HepG2 (cell line): ENCODE measurements at regions not wholly inside any gene's neighbourhood (a gene's known extent, or its start where the extent isn't known, plus 50 kb on each side); places are given as distances from the start of the nearest gene placed in this dataset.

Experiments
- ATAC-seq: fragments of 200-7000 bp; cut with Tn5 transposase; 3 replicates; pipeline ENCODE4 v1.9.1; 2020; ENCODE audit warnings: mild to moderate bottlenecking, moderate library complexity
- BruUV-seq: library from RNA; stranded (reverse); fragments of 400-500 nt; replicated peaks from 2 replicates; lab custom pipeline; 2021; lab: Mats Ljungman, UMichigan
- CTCF ChIA-PET: fragments of 300-600 bp; formaldehyde crosslinking; extraction: SDS; loops from one replicate; lab custom pipeline; 2021; ENCODE audit warnings: low total read pairs, inconsistent platforms, low intra/inter-chr PET ratio; lab: Yijun Ruan, JAX
- POLR2A ChIA-PET: fragments of 350-600 bp; sonication (Branson Sonifier 250); formaldehyde crosslinking; loops from one replicate; lab custom pipeline; 2020; ENCODE audit warnings: antibody characterized with exemption, inconsistent platforms; lab: Yijun Ruan, JAX
- DNase-seq: peaks from one replicate; pipeline ENCODE4 v3.0.0-alpha.2; 2015; ENCODE audit warnings: low spot score
- FAIRE-seq: peaks from 3 replicates; lab custom pipeline; 2011; peaks lifted over from hg19 to GRCh38; lab: Jason Lieb, UNC
- H2AFZ ChIP-seq: one replicate; pipeline ENCODE4 v1.6.1; 2011; ENCODE audit warnings: low read length, inconsistent platforms
- H3K27ac ChIP-seq: fragments of 300-600 bp; 3 replicates; pipeline ENCODE4 v1.8.0; 2011; ENCODE audit warnings: mixed run types, mild to moderate bottlenecking, mixed read lengths, low read length, inconsistent platforms; ENCODE audit not compliant: insufficient read depth; ENCODE audit errors: extremely low read length
- H3K27me3 ChIP-seq, 2 experiments: fragments of 200-600 bp in 1 of 2; 2 replicates in 1 of 2; 3 replicates in 1 of 2; pipeline versions ENCODE4 v1.6.0 to v1.8.0; 2011; ENCODE audit warnings: low read length in 2 of 2, mild to moderate bottlenecking in 2 of 2, moderate library complexity in 2 of 2, inconsistent platforms in 1 of 2; ENCODE audit not compliant: insufficient read depth in 2 of 2, control insufficient read depth in 1 of 2
- H3K36me3 ChIP-seq, 2 experiments: fragments of 200-600 bp in 1 of 2; replicated peaks in 1 of 2; 2 replicates in 1 of 2; 3 replicates in 1 of 2; pipeline versions ENCODE4 v1.5.1 to v1.8.0; 2011; ENCODE audit warnings: low read length in 2 of 2, inconsistent platforms in 1 of 2; ENCODE audit not compliant: insufficient read depth in 2 of 2, control insufficient read depth in 1 of 2
- H3K4me1 ChIP-seq: 2 replicates; pipeline ENCODE4 v1.5.1; 2012; ENCODE audit warnings: low read length, inconsistent platforms; ENCODE audit not compliant: insufficient read depth
- H3K4me2 ChIP-seq: 2 replicates; pipeline ENCODE4 v1.6.0; 2011; ENCODE audit warnings: low read depth, low read length, inconsistent platforms
- H3K4me3 ChIP-seq, 3 experiments: fragments of 200-600 bp in 1 of 3; sonication (generic), shearing (Covaris generic) in 1 of 3; replicated peaks in 1 of 3; 2 replicates each; pipeline ENCODE4 v1.5.1; 2011 to 2016; ENCODE audit warnings: low read length in 3 of 3, inconsistent platforms in 2 of 3, low read depth in 2 of 3, mild to moderate bottlenecking in 2 of 3, control low read depth in 1 of 3, mixed read lengths in 1 of 3; ENCODE audit not compliant: insufficient read depth in 1 of 3
- H3K79me2 ChIP-seq: one replicate; pipeline ENCODE4 v1.6.1; 2011; ENCODE audit warnings: low read length, inconsistent platforms; ENCODE audit not compliant: insufficient read depth
- H3K9ac ChIP-seq: 2 replicates; pipeline ENCODE4 v1.6.0; 2011; ENCODE audit warnings: mild to moderate bottlenecking, low read depth, low read length, inconsistent platforms; ENCODE audit not compliant: insufficient read depth
- H3K9me3 ChIP-seq: 2 replicates; pipeline ENCODE4 v1.5.1; 2012; ENCODE audit warnings: mild to moderate bottlenecking, low read length
- H4K20me1 ChIP-seq: 2 replicates; pipeline ENCODE4 v1.6.0; 2011; ENCODE audit warnings: inconsistent platforms, mild to moderate bottlenecking, low read length, moderate library complexity; ENCODE audit not compliant: insufficient read depth
- ATAD3A ChIP-seq: sonication (generic); formaldehyde crosslinking; IDR thresholded peaks from 2 replicates; pipeline ENCODE4 v1.4.0; 2020; ENCODE audit warnings: missing genetic modification reagents
- CREBL2 ChIP-seq: sonication (generic); formaldehyde crosslinking; IDR thresholded peaks from 2 replicates; pipeline ENCODE4 v1.8.1; 2023; ENCODE audit warnings: missing genetic modification reagents, mild to moderate bottlenecking, borderline replicate concordance
- MTERF4 ChIP-seq: sonication (generic); formaldehyde crosslinking; IDR thresholded peaks from 2 replicates; pipeline ENCODE4 v1.8.0; 2023; ENCODE audit warnings: mild to moderate bottlenecking, missing genetic modification reagents
- TBX3 ChIP-seq: fragments of 450-650 bp; IDR thresholded peaks from 2 replicates; pipeline ENCODE4 v1.6.1; 2017; ENCODE audit warnings: antibody characterized with exemption, mild to moderate bottlenecking, inconsistent platforms, borderline replicate concordance
- ZFP37 ChIP-seq: sonication (generic); formaldehyde crosslinking; IDR thresholded peaks from 2 replicates; pipeline ENCODE4 v1.4.0; 2020; ENCODE audit warnings: missing genetic modification reagents, borderline replicate concordance
- ZNF20 ChIP-seq: sonication (generic); formaldehyde crosslinking; IDR thresholded peaks from 2 replicates; pipeline ENCODE4 v1.4.0; 2020; ENCODE audit warnings: mild to moderate bottlenecking, moderate library complexity, missing genetic modification reagents
- ZNF75D ChIP-seq: sonication (generic); formaldehyde crosslinking; IDR thresholded peaks from 2 replicates; pipeline ENCODE4 v1.8.1; 2023; ENCODE audit warnings: missing genetic modification reagents, mild to moderate bottlenecking, borderline replicate concordance
- WGBS: methylation state at CpG from one replicate; pipeline ENCODE4 v1.1.6; 2017; ENCODE audit warnings: low lambda C conversion rate; 5-methylcytosine and 5-hydroxymethylcytosine counted together
- in situ Hi-C: cut with HindIII; loops from 2 replicates; pipeline ENCODE4 v1.10.0; 2017; ENCODE audit warnings: low pct_unique_long_range_greater_than_20kb; ENCODE audit not compliant: extremely low pct_ligation_motif_present
- intact Hi-C: fragments of 100-400 bp; cut with micrococcal nuclease; formaldehyde crosslinking; loops from one replicate; pipeline ENCODE4 v1.10.0; 2022; ENCODE audit not compliant: unreplicated experiment
- TF ChIP-seq, protein P1 (sequence below): conservative IDR thresholded peaks from 2 replicates; pipeline ENCODE4 v1.6.1; 2018; ENCODE audit warnings: missing genetic modification reagents

DNA sequence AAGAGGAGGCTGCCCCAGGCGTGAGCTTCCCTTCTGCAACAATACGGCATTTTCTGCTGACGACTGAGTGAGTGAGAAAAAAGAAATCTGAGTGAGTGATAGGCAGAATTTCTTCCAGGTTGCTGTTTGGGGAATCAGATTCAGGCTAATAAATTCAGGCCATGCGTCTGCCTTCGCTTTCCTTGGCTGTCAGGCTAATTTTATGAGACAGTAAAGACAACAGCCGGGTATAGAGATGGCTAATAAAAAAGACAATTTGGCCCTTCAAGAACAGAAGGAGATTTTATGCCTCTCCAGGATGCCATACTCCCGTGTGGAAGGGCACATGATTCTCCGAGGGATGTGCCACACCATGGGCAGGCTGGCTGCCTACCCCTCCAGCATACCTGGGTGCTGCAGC lies 145.9 kb upstream of the UBL3 start (continued):
- TF ChIP-seq MTERF4 (CRISPR knock-in tag) (no peak), ATAD3A (CRISPR knock-in tag) (no peak), ZNF20 (CRISPR knock-in tag) (no peak), CREBL2 (CRISPR knock-in tag) (no peak), ZNF75D (CRISPR knock-in tag) (no peak), TBX3 (no peak)
- TF ChIP-seq, protein P1, sequence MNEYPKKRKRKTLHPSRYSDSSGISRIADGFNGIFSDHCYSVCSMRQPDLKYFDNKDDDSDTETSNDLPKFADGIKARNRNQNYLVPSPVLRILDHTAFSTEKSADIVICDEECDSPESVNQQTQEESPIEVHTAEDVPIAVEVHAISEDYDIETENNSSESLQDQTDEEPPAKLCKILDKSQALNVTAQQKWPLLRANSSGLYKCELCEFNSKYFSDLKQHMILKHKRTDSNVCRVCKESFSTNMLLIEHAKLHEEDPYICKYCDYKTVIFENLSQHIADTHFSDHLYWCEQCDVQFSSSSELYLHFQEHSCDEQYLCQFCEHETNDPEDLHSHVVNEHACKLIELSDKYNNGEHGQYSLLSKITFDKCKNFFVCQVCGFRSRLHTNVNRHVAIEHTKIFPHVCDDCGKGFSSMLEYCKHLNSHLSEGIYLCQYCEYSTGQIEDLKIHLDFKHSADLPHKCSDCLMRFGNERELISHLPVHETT (CRISPR knock-in tag) = no peak

DNA sequence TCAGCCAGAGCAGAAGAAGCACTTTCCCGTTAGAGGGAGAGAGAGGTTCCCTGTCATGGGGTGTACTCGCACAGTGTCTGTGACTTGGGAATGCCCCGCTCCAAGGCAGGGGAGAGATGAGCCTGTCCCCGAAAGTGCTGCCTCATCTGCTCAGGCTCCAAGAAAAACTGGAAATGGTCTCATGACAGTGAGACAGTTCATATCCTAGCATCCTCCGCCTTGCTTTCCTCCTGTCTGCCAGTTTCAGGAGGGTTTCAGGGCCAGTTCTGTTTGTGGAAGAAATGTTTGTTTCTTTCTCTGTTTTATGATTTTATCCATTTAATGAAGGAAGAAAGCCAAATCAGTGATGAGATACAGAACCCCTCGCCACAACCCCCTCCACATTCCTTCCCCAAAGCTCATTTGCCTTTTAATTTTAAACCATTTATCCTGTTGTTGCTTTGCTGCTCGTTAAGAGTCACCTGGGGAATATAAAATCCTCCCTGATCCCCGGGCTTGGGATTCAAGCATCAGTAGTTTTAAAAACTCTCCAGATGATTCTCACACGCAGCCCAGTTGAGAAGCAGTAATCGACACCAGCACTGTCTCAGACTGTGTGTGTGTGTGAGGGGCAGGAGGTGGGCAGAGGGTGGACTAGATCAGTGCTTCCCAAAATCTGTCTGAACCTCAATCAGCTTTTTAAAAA lies 144.6 kb upstream of the UBL3 start:
- intact Hi-C loops (no loop called here), in situ Hi-C loops (no loop called here)
- no peaks in the 10 kb centered on the region; a peak in 2 of 5 replicates for H3K27me3 ChIP-seq
- H3K9ac ChIP-seq = no peak overlapping the region
- no peak for TF ChIP-seq ZFP37 (CRISPR knock-in tag)
- FAIRE-seq (no peak), DNase-seq (no peak), ATAC-seq (no peak)
- H2AFZ ChIP-seq = no peak overlapping the region
- CTCF ChIA-PET = no interaction called here
- H3K79me2 ChIP-seq = no peaks in the 10 kb centered on the region
- no peaks in the 10 kb centered on the region for H3K4me1 ChIP-seq
- no TSS peak for BruUV-seq
- 42% methylated on average over 9 of the region's 10 CpGs for WGBS
- no peaks in the 10 kb centered on the region for H4K20me1 ChIP-seq
- no peaks in the 10 kb centered on the region for H3K36me3 ChIP-seq
- no peaks in the 10 kb centered on the region for H3K9me3 ChIP-seq
- no peak overlapping the region for H3K4me3 ChIP-seq
- POLR2A ChIA-PET = no interaction called here
- H3K27ac ChIP-seq = no peak overlapping the region
- H3K4me2 ChIP-seq = no peak overlapping the region
